Adrenal gland (tissue), 9 donors: ENCODE measurements at regions not wholly inside any gene's neighbourhood (a gene's known extent, or its start where the extent isn't known, plus 50 kb on each side); places are given as distances from the start of the nearest gene placed in this dataset.

ENCODE experiments used
- DNase-seq, 7 donors: peaks; one replicate each; pipeline ENCODE4 v3.0.0-alpha.2; 2019 to 2020
- H3K27ac ChIP-seq, 5 donors: fragments of 200-600 bp; sonication (generic) in 4 of 5; 1 replicate in 3 of 5; 2 replicates in 2 of 5; pipeline versions ENCODE4 v1.5.1 to v1.8.0; 2016 to 2020; ENCODE audit warnings: mild to moderate bottlenecking in 1 of 5
- H3K27me3 ChIP-seq: fragments of 200-600 bp; 2 replicates; pipeline ENCODE4 v1.8.0; 2021
- H3K36me3 ChIP-seq, 2 donors: fragments of 200-600 bp; replicated peaks in 1 of 2; 1 replicate in 1 of 2; 2 replicates in 1 of 2; pipeline versions ENCODE4 v1.5.1 to v1.8.0; 2018 to 2022
- H3K4me1 ChIP-seq, 2 donors: fragments of 200-600 bp; replicated peaks in 1 of 2; 1 replicate in 1 of 2; 2 replicates in 1 of 2; pipeline versions ENCODE4 v1.5.1 to v1.8.0; 2018 to 2021
- H3K4me3 ChIP-seq, 4 donors: fragments of 200-600 bp; sonication (generic) in 3 of 4; one replicate each; pipeline ENCODE4 v1.5.1; 2016 to 2018
- H3K9me3 ChIP-seq, 3 donors: fragments of 200-600 bp; sonication (generic) in 1 of 3; replicated peaks in 1 of 3; 1 replicate in 2 of 3; 2 replicates in 1 of 3; pipeline versions ENCODE4 v1.5.1 to v1.8.0; 2016 to 2021
- CTCF ChIP-seq, 6 experiments: fragments of 450-650 bp in 4 of 6; fragments of 200-600 bp in 2 of 6; sonication (generic) in 1 of 6; IDR thresholded peaks; 1 replicate in 5 of 6; 2 replicates in 1 of 6; pipeline versions ENCODE4 v1.5.1 to v1.8.0; 2016 to 2021; ENCODE audit warnings: antibody characterized with exemption in 6 of 6, mild to moderate bottlenecking in 2 of 6, moderate library complexity in 1 of 6
- POLR2A ChIP-seq, 2 donors: fragments of 450-650 bp; IDR thresholded peaks; one replicate each; pipeline ENCODE4 v1.6.1; 2017; ENCODE audit warnings: antibody characterized with exemption in 2 of 2, mild to moderate bottlenecking in 2 of 2, moderate library complexity in 1 of 2
- WGBS, 4 donors: extraction: QIAGEN DNeasy Blood & Tissue Kit in 2 of 4; methylation state at CpG; one replicate each; pipeline versions ENCODE4 v1.1.5 to v1.1.7; 2013 to 2017; 5-methylcytosine and 5-hydroxymethylcytosine counted together
- intact Hi-C, 2 donors: fragments of 100-400 bp; cut with DNase I; formaldehyde crosslinking; loops; one replicate each; pipeline versions ENCODE4 v1.14.1 to v1.15.0; 2022 to 2023
- donor health status: healthy with polysubstance abuse.
- donor health status: Bipolar disorder and iron deficiency.
- donor health status: DM: yes; HTN: yes; CAD: no.
- donor health status: DM: no; HTN: no; CAD: no.
- donor health status: DM: no; HTN: no; CAD: no.

GRCh38 chr16:9332574-9333148 lies 241.2 kb downstream of the HAPSTR1 start:
- intact Hi-C loops: no loop called here
- Histone ChIP-seq H3K4me3 (no peak overlapping the region), H3K36me3 (no peaks in the 10 kb centered on the region), H3K9me3 (no peaks in the 10 kb centered on the region), H3K4me1 (no peaks in the 10 kb centered on the region), H3K27ac (no peak overlapping the region), H3K27me3 (no peaks in the 10 kb centered on the region)
- DNase-seq: no peak
- no peak for TF ChIP-seq POLR2A (IDR thresholded peaks at IDR 0.05)
- TF ChIP-seq CTCF (IDR thresholded peaks at IDR 0.05): no peak
- 90 to 96% (median 93%) methylated on average over 5 of the region's 5 CpGs for WGBS, 4 donors

- Histone ChIP-seq H3K9me3 (no peaks in the 10 kb centered on the region), H3K4me1 (no peaks in the 10 kb centered on the region), H3K36me3 (no peaks in the 10 kb centered on the region), H3K27me3 (no peaks in the 10 kb centered on the region), H3K27ac (no peak overlapping the region), H3K4me3 (no peak overlapping the region)
- DNase-seq: no peak
- TF ChIP-seq CTCF (IDR thresholded peaks at IDR 0.05): no peak
- TF ChIP-seq POLR2A (IDR thresholded peaks at IDR 0.05): no peak
- 90 to 95% (median 92%) methylated on average over 2 of the region's 2 CpGs for WGBS, 4 donors
- intact Hi-C loops: no loop called here
Measured at GRCh38 chr16:9333469-9333868, 242.0 kb downstream of the HAPSTR1 start.

GRCh38 chr16:9334103-9334502 lies 242.7 kb downstream of the HAPSTR1 start:
- H3K36me3 ChIP-seq: no peaks in the 10 kb centered on the region
- H3K4me1 ChIP-seq: no peaks in the 10 kb centered on the region
- no peak overlapping the region for H3K4me3 ChIP-seq
- intact Hi-C loops: no loop called here
- H3K27ac ChIP-seq: no peak overlapping the region
- H3K9me3 ChIP-seq: no peaks in the 10 kb centered on the region
- no peaks in the 10 kb centered on the region for H3K27me3 ChIP-seq
- DNase-seq: no peak
- WGBS, 4 donors: 90 to 95% (median 91%) methylated on average over 1 of the region's 1 CpG
- TF ChIP-seq CTCF (IDR thresholded peaks at IDR 0.05) (no peak), POLR2A (IDR thresholded peaks at IDR 0.05) (no peak)

GRCh38 chr16:9337308-9338032 lies 246.0 kb downstream of the HAPSTR1 start:
- Histone ChIP-seq H3K4me1 (peaks cover 9 to 10% of the 10 kb centered on the region in 2 donors), H3K36me3 (no peaks in the 10 kb centered on the region), H3K9me3 (no peaks in the 10 kb centered on the region), H3K27me3 (no peaks in the 10 kb centered on the region), H3K4me3 (no peak overlapping the region), H3K27ac (no peak overlapping the region)
- no peak for DNase-seq
- TF ChIP-seq POLR2A (IDR thresholded peaks at IDR 0.05): no peak
- no peak for TF ChIP-seq CTCF (IDR thresholded peaks at IDR 0.05)
- intact Hi-C loops: no loop called here
- WGBS, 4 donors: 33 to 58% (median 46%) methylated on average over 4 of the region's 4 CpGs
